Fibroblast of mammary gland (primary cell): ENCODE measurements at regions not wholly inside any gene's neighbourhood (a gene's known extent, or its start where the extent isn't known, plus 50 kb on each side); places are given as distances from the start of the nearest gene placed in this dataset.

ENCODE experiments used
- DNase-seq: peaks from one replicate; pipeline ENCODE4 v3.0.0-alpha.2; 2010; ENCODE audit warnings: low read depth
- H3K4me3 ChIP-seq: 2 replicates; pipeline ENCODE4 v1.5.1; 2011; ENCODE audit warnings: low read depth, mild to moderate bottlenecking, low read length, moderate library complexity; ENCODE audit not compliant: control insufficient read depth
- TF ChIP-seq, protein P1 (sequence below): conservative IDR thresholded peaks from 2 replicates; pipeline ENCODE4 v1.5.1; 2011; ENCODE audit warnings: low read depth, low read length, inconsistent platforms; ENCODE audit not compliant: control insufficient read depth, insufficient read depth

DNA sequence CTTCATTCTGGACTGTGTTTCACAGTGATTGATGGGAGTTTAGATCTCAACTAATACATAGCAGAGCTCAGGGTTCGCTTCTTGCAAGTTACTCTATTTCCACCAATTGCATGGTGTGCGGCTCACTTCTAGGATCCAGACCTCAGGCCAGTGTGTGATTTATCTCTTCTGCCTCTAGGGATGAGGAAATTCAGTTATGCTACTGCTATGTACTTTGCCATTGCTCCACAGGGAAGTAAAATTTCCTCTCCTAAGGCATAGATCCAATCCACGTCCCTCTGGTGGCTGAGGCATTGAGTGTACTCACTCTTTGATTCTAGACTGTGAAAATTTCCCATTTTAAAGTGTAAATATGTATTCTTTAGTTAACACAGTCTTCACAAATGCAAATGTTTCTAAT, 214.1 kb downstream of the HS3ST3B1 start:
- DNase-seq, result peak; percentile 14
- no peak overlapping the region for H3K4me3 ChIP-seq
- TF ChIP-seq, protein P1, sequence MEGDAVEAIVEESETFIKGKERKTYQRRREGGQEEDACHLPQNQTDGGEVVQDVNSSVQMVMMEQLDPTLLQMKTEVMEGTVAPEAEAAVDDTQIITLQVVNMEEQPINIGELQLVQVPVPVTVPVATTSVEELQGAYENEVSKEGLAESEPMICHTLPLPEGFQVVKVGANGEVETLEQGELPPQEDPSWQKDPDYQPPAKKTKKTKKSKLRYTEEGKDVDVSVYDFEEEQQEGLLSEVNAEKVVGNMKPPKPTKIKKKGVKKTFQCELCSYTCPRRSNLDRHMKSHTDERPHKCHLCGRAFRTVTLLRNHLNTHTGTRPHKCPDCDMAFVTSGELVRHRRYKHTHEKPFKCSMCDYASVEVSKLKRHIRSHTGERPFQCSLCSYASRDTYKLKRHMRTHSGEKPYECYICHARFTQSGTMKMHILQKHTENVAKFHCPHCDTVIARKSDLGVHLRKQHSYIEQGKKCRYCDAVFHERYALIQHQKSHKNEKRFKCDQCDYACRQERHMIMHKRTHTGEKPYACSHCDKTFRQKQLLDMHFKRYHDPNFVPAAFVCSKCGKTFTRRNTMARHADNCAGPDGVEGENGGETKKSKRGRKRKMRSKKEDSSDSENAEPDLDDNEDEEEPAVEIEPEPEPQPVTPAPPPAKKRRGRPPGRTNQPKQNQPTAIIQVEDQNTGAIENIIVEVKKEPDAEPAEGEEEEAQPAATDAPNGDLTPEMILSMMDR, result no peak

DNA sequence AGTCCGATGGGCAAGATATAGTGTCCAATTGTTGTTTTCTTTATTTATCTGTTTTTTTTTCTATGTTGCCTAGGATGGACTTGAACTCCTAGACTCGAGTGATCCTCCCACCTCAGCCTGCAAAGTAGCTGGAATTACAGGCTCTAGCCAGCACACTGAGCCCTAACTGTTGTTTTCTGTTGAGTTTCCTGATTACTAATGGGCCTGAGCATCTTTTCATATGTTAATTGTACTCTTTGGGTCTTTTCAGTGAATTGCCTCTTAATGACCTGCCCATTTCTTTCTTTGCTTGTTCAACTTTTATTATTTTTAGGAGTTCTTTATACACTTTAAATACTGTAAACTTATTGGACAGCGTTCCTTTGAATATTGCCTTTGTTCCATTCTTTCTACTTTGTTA, 213.0 kb downstream of the HS3ST3B1 start:
- no peak overlapping the region for H3K4me3 ChIP-seq
- DNase-seq, result no peak
- TF ChIP-seq, protein P1, result no peak

DNA sequence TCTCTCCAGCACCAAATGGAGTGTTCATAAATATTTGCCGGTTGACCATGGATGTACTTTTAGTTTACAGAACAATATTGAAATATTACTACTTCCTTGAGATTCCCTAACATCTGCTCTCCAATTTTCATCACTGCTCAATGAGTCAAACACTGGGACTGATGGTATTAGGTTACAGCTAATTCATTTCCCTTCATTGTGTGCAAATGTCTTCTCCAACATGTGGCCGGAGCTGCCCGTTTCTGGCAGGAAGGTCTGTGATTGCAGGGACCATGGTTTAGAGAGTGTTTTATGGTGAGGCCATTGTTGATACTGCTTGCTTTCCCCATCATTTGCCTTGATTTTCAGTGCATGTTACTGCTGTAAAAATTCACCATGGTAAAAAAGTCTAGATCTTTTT, 209.3 kb downstream of the HS3ST3B1 start:
- TF ChIP-seq, protein P1, result no peak
- DNase-seq, result peak; percentile 60
- H3K4me3 ChIP-seq, result no peak overlapping the region

DNA sequence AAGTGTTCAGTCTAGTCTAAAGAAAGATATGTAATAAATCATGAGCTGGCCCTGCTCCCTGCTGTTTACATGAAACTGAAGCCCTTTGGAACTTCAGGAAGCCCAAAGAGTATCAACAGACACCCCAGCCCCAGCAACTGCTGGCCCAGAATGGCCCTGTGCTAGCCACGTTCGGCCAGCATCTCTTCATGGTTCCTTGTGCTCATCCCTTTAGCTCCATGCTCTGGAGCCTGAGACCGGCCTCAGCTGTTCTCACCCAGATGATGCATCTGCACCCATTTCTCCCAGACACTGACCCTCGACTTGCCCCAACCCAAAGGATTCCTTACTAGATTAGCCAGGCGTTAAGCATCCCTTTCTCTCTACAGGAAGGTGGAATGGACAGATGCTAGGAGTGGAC, 207.3 kb downstream of the HS3ST3B1 start:
- DNase-seq, result no peak
- H3K4me3 ChIP-seq, result no peak overlapping the region
- TF ChIP-seq, protein P1, result no peak

DNA sequence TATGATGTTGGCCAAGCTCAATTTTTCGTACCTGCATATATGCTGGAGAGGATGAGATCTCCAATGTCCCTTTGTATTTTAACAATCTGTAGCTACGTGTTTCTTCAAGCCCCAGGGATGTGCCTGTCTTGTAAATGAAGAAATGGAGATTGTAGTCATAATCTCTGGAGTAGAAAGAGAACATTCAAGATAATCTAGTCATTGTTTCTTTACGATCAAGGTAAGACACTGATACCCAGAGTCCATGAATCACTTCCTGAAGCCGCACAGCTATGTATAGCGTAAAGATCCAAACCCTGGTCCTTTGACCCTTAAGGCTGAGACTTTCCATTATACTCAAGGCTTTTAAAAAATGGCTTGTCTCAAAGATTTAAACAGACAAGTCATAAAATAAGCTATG, 205.5 kb downstream of the HS3ST3B1 start:
- TF ChIP-seq, protein P1, result no peak
- H3K4me3 ChIP-seq, result no peak overlapping the region
- no peak for DNase-seq

DNA sequence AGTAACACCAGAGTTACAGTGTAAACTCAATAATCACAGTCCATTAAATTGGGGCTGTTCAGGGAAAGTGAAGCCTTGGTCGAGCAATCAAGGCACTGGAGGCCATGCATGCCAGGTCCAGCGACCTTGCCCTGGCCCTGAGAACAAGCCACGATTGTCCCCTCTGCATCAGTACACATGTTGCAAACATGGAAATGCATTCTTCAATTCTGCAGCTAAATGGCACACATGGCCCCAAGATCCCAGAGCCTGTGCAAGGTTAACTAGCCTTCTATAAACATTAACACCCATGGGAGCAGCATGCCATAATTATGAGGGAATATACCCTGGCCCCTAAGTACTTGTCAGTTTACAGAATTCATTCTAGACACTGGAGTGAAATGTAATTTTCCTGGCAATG, 204.7 kb downstream of the HS3ST3B1 start:
- DNase-seq, result no peak
- TF ChIP-seq, protein P1, result no peak
- H3K4me3 ChIP-seq, result no peak overlapping the region

DNA sequence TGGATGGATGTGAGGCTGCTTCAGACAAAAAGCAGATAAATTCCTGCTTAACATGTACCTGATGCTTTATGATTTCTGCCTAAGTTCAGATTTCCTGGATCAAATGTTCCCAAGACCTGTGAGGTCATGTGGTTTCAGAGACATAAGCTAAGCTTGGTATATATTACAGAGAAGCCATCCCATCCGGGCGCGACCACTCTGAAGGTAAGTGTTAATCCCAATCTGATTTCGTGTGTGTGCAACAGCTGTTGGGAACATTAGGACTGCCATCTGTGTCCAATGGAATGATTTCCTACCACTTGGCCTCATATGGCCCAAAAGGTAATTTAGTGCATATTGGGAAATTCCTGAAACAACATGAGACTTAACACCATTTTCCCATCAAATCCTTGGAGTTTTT, 199.1 kb downstream of the HS3ST3B1 start:
- no peak overlapping the region for H3K4me3 ChIP-seq
- TF ChIP-seq, protein P1, result no peak
- no peak for DNase-seq
